Osteoblast (primary cell): ENCODE measurements at regions not wholly inside any gene's neighbourhood (a gene's known extent, or its start where the extent isn't known, plus 50 kb on each side); places are given as distances from the start of the nearest gene placed in this dataset.

Source experiments
- DNase-seq: peaks from one replicate; pipeline ENCODE4 v3.0.0; 2011; ENCODE audit warnings: low spot score, mixed read lengths; ENCODE audit not compliant: insufficient read length; ENCODE audit errors: missing footprints
- H2AFZ ChIP-seq: 2 replicates; pipeline ENCODE4 v1.6.0; 2011; ENCODE audit warnings: mild to moderate bottlenecking, low read length
- H3K27ac ChIP-seq: 2 replicates; pipeline ENCODE4 v1.5.1; 2011; ENCODE audit warnings: mild to moderate bottlenecking, low read depth, low read length, moderate library complexity
- H3K27me3 ChIP-seq: 2 replicates; pipeline ENCODE4 v1.6.0; 2012; ENCODE audit warnings: mild to moderate bottlenecking, control low read depth, inconsistent platforms, low read length, moderate library complexity; ENCODE audit not compliant: insufficient read depth
- H3K36me3 ChIP-seq: 2 replicates; pipeline ENCODE4 v1.5.1; 2011; ENCODE audit warnings: mild to moderate bottlenecking, low read length, control low read depth, moderate library complexity; ENCODE audit not compliant: insufficient read depth
- H3K4me1 ChIP-seq: 2 replicates; pipeline ENCODE4 v1.5.1; 2011; ENCODE audit warnings: mild to moderate bottlenecking, low read length, control low read depth, moderate library complexity; ENCODE audit not compliant: insufficient read depth
- H3K4me2 ChIP-seq: 2 replicates; pipeline ENCODE4 v1.6.0; 2011; ENCODE audit warnings: mild to moderate bottlenecking, low read length; ENCODE audit not compliant: insufficient read depth
- H3K4me3 ChIP-seq: fragments of 200-600 bp; sonication (generic); 3 replicates; pipeline ENCODE4 v1.5.1; 2012; ENCODE audit warnings: mild to moderate bottlenecking, low read length, inconsistent platforms; ENCODE audit not compliant: insufficient read depth
- H3K79me2 ChIP-seq: 2 replicates; pipeline ENCODE4 v1.6.0; 2012; ENCODE audit warnings: mild to moderate bottlenecking, low read length, control low read depth, inconsistent platforms; ENCODE audit not compliant: insufficient read depth
- H3K9me3 ChIP-seq: 2 replicates; pipeline ENCODE4 v1.5.1; 2011; ENCODE audit warnings: low read depth, low read length, control low read depth
- H4K20me1 ChIP-seq: 2 replicates; pipeline ENCODE4 v1.6.0; 2012; ENCODE audit warnings: mild to moderate bottlenecking, low read length, control low read depth; ENCODE audit not compliant: insufficient read depth
- TF ChIP-seq, protein P1 (sequence below): IDR thresholded peaks from 2 replicates; pipeline ENCODE4 v1.5.1; 2011; ENCODE audit warnings: mild to moderate bottlenecking, low read depth, low read length, moderate library complexity; ENCODE audit errors: extremely low read depth

DNA sequence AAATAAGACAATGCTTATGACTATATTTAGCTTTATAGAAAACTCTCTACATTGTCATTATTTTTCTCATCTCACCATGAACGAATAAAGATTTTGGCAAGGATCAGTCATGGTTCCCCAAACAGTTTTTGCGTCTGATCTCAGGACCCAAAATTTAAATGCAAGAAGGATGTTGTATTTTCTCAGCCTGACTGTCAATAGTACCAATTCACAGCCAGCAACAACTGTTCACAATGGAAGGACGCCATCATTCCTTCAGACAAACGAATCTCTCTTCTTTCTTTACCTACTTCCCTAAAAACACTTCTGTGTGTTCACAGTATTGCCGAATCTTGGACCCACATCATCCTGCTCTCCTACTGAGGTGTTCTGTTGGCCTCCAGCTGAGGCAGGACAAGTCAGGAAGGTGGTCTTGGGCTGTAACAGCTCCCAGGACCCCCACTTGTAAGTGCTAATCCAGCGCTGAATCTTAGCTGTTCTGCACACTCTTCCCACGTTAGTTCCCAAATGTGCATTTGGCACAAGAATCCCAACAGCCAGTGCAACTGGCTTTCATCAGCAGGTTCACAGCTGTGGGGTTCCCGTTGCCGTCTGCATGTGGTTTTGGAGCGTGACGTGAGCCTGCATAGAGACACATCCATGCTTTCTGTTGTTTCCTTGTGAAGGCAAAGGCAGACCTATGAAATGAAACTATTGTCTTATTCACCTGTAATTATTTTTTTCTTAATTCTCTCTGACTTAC, 600.0 kb downstream of the QKI start:
- H3K27ac ChIP-seq, result no peak overlapping the region
- H3K36me3 ChIP-seq, result no peaks in the 10 kb centered on the region
- H4K20me1 ChIP-seq, result no peaks in the 10 kb centered on the region
- H2AFZ ChIP-seq, result no peak overlapping the region
- no peak overlapping the region for H3K4me3 ChIP-seq
- H3K9me3 ChIP-seq, result peaks cover 2% of the 10 kb centered on the region
- no peaks in the 10 kb centered on the region for H3K27me3 ChIP-seq
- H3K79me2 ChIP-seq, result no peaks in the 10 kb centered on the region
- H3K4me2 ChIP-seq, result no peak overlapping the region
- H3K4me1 ChIP-seq, result no peaks in the 10 kb centered on the region
- TF ChIP-seq, protein P1, sequence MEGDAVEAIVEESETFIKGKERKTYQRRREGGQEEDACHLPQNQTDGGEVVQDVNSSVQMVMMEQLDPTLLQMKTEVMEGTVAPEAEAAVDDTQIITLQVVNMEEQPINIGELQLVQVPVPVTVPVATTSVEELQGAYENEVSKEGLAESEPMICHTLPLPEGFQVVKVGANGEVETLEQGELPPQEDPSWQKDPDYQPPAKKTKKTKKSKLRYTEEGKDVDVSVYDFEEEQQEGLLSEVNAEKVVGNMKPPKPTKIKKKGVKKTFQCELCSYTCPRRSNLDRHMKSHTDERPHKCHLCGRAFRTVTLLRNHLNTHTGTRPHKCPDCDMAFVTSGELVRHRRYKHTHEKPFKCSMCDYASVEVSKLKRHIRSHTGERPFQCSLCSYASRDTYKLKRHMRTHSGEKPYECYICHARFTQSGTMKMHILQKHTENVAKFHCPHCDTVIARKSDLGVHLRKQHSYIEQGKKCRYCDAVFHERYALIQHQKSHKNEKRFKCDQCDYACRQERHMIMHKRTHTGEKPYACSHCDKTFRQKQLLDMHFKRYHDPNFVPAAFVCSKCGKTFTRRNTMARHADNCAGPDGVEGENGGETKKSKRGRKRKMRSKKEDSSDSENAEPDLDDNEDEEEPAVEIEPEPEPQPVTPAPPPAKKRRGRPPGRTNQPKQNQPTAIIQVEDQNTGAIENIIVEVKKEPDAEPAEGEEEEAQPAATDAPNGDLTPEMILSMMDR, result no peak
- no peak for DNase-seq

DNA sequence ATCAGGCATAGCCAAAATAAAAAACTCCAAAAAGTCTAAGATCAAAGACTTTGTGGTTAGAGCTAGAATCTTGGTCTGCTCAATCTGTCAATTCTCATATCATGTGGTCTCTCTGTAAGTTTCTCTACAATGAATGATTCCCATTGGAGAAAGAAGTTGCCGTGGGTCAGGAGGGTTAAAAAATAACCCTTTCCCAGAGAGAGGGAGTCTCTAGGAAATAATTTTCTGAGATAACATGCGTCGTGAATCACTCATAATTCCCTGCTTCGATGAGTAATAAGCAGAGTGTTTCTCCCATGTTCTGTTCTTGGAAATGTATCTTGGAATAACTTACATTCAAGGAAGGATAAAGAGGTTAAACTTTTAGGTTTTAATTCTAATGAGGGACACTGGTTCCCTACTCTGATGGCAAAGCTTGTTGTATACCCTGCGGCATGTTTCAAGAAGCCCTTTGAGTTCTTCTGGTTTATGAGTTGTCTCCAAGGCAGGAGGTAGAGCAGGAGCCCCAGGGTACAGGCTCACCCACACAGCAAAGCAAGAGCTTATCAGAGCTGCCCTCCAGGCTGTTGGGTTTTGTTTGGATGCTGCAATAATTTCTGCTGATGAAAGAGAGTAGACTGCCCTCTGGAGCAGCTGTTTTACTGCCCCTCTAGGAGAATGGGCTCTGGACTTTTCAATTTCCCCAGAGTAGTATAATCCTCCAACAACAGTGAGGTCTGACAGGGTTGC, 599.1 kb downstream of the QKI start:
- TF ChIP-seq, protein P1, result no peak
- Histone ChIP-seq H3K4me1 (no peaks in the 10 kb centered on the region), H3K27ac (no peak overlapping the region), H3K4me3 (no peak overlapping the region), H3K9me3 (peaks cover 2% of the 10 kb centered on the region), H3K79me2 (no peaks in the 10 kb centered on the region), H3K4me2 (no peak overlapping the region), H2AFZ (no peak overlapping the region), H4K20me1 (no peaks in the 10 kb centered on the region), H3K27me3 (no peaks in the 10 kb centered on the region), H3K36me3 (no peaks in the 10 kb centered on the region)
- peak; percentile 50 for DNase-seq

DNA sequence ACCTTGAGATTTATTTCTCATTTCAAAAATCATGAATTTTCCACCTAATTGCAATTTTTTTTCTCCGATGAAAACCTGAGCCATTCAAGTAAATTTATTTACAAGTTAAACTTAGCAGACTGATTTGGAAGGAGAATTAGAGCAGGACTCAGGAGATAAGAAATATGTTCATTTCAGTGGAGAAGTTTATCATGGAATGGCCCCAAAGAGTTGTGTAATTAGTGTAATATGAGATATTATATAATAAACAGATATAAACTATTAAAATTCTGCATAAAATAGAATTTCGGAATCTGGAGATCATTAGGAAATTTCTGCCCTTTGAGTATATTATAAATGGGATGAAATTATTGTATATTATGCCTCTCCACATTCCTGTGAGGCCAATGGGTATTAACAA, 596.8 kb downstream of the QKI start:
- TF ChIP-seq, protein P1, result no peak
- H4K20me1 ChIP-seq, result no peaks in the 10 kb centered on the region
- no peaks in the 10 kb centered on the region for H3K4me1 ChIP-seq
- H3K27me3 ChIP-seq, result no peaks in the 10 kb centered on the region
- no peak overlapping the region for H3K4me3 ChIP-seq
- H3K4me2 ChIP-seq, result no peak overlapping the region
- no peaks in the 10 kb centered on the region for H3K79me2 ChIP-seq
- DNase-seq, result no peak
- no peaks in the 10 kb centered on the region for H3K36me3 ChIP-seq
- no peak overlapping the region for H2AFZ ChIP-seq
- H3K9me3 ChIP-seq, result peaks cover 2% of the 10 kb centered on the region
- H3K27ac ChIP-seq, result no peak overlapping the region

DNA sequence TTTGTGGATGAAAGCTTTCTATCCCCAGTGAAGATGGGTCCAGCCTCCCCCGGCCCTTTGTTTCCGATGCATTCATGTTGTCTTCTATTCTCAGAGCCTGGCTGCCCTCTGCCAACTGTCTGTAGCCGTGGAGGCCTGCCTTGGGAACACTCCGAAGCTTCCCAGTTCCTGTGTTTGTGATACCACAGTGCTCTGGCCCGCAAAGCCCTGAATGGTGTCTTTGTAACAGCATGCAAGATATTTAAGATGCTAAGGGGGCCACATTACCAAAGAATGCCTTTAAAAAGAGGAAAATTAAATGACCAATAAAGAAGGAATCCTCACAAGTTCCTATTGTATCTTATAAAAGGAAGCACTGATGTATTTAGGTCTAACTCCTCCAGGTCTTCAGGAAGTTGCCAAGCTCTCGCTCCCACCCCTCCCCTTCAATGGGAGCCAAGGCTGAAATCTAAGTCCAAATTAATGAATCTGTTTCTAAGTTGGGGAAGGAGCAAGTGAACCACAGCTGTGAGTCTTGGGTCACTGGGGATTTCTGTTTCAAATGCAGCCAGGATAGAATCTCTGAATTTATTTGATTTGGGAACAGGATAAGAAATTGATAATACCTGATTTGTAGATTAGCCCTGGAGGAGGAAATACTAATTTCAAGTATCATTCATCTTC, 596.1 kb downstream of the QKI start:
- no peaks in the 10 kb centered on the region for H3K27me3 ChIP-seq
- no peaks in the 10 kb centered on the region for H3K79me2 ChIP-seq
- no peak overlapping the region for H3K4me2 ChIP-seq
- H3K27ac ChIP-seq, result no peak overlapping the region
- no peaks in the 10 kb centered on the region for H3K4me1 ChIP-seq
- H3K36me3 ChIP-seq, result no peaks in the 10 kb centered on the region
- TF ChIP-seq, protein P1, result no peak
- H2AFZ ChIP-seq, result no peak overlapping the region
- H3K4me3 ChIP-seq, result no peak overlapping the region
- DNase-seq, result no peak
- no peaks in the 10 kb centered on the region for H4K20me1 ChIP-seq
- no peaks in the 10 kb centered on the region for H3K9me3 ChIP-seq
